ENCODE measurements at regions not wholly inside any gene's neighbourhood (a gene's known extent, or its start where the extent isn't known, plus 50 kb on each side); places are given as distances from the start of the nearest gene placed in this dataset.

- H3K4me3 ChIP-seq (ENCODE audit: low read depth, low read length): no peak overlapping the region
- DNase-seq (ENCODE audit: low read depth, low spot score): no peak
- in situ Hi-C loops (cut with HindIII; ENCODE audit: low sequenced_read_pairs): no loop called here
- no peak for TF ChIP-seq CTCF (IDR thresholded peaks at IDR 0.05; ENCODE audit: low read depth, low read length)
Measured at GRCh38 chr13:105019073-105019472, 1516.4 kb downstream of the EFNB2 start.

GRCh38 chr13:105016266-105016665 is 1519.2 kb downstream of the EFNB2 start:
- no peak overlapping the region for H3K4me3 ChIP-seq (ENCODE audit: low read depth, low read length)
- DNase-seq (ENCODE audit: low read depth, low spot score): no peak
- no peak for TF ChIP-seq CTCF (IDR thresholded peaks at IDR 0.05; ENCODE audit: low read depth, low read length)
- in situ Hi-C loops (cut with HindIII; ENCODE audit: low sequenced_read_pairs): no loop called here

- DNase-seq (ENCODE audit: low read depth, low spot score): peak; percentile 64
- no peak overlapping the region for H3K4me3 ChIP-seq (ENCODE audit: low read depth, low read length)
- in situ Hi-C loops (cut with HindIII; ENCODE audit: low sequenced_read_pairs): no loop called here
- TF ChIP-seq CTCF (IDR thresholded peaks at IDR 0.05; ENCODE audit: low read depth, low read length): no peak
Measured at GRCh38 chr13:105008604-105009003, 1526.9 kb downstream of the EFNB2 start.

GRCh38 chr13:105007166-105007808 is 1528.2 kb downstream of the EFNB2 start:
- no peak for DNase-seq (ENCODE audit: low read depth, low spot score)
- H3K4me3 ChIP-seq (ENCODE audit: low read depth, low read length): no peak overlapping the region
- in situ Hi-C loops (cut with HindIII; ENCODE audit: low sequenced_read_pairs): no loop called here
- no peak for TF ChIP-seq CTCF (IDR thresholded peaks at IDR 0.05; ENCODE audit: low read depth, low read length)

- TF ChIP-seq CTCF (IDR thresholded peaks at IDR 0.05; ENCODE audit: low read depth, low read length): no peak
- in situ Hi-C loops (cut with HindIII; ENCODE audit: low sequenced_read_pairs): no loop called here
- H3K4me3 ChIP-seq (ENCODE audit: low read depth, low read length): no peak overlapping the region
- no peak for DNase-seq (ENCODE audit: low read depth, low spot score)
Measured at GRCh38 chr13:104996022-104996421, 1539.4 kb downstream of the EFNB2 start.

- TF ChIP-seq CTCF (IDR thresholded peaks at IDR 0.05; ENCODE audit: low read depth, low read length): no peak
- H3K4me3 ChIP-seq (ENCODE audit: low read depth, low read length): no peak overlapping the region
- in situ Hi-C loops (cut with HindIII; ENCODE audit: low sequenced_read_pairs): no loop called here
- DNase-seq (ENCODE audit: low read depth, low spot score): no peak
Measured at GRCh38 chr13:104993708-104994107, 1541.8 kb downstream of the EFNB2 start.

All from astrocyte of the spinal cord (primary cell).